ENCODE measurements at regions not wholly inside any gene's neighbourhood (a gene's known extent, or its start where the extent isn't known, plus 50 kb on each side); places are given as distances from the start of the nearest gene placed in this dataset.

DNA sequence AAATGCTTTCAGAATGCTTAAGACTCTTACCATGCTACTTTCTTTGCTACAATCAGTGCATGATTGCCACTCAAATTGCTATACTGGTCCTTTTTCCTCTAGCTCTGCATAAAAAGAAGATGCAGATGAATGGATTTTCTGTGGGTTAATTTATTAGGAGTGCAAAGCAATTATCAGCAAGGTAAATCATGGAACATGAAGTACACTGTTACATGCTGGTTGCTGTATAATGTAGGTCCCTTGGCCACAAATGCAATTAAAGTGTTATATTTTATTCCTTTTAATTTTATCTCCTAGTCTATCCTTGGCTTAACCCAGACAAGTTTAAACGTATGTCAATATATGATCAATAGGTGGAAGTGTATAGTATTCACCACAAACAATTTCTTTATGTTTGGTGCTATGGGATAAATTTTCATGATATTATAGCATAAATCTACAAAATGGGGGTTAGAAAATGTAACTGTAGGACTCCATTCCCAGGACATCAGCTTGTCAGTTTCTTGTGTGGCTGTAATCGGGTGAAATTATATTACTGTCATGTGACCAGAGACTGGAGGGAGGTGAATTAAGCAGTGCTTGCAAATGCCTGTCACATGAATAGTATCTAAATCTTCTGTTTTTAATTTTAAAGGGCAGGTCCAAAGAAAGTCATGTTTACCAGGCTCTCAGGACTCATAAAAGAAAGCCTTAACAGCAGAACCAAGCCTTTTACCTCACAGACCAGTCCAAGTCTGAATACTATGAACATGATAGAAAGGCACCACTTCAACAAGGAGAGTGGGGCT, 176.9 kb upstream of the ID4 start:
- TF ChIP-seq, protein P1, sequence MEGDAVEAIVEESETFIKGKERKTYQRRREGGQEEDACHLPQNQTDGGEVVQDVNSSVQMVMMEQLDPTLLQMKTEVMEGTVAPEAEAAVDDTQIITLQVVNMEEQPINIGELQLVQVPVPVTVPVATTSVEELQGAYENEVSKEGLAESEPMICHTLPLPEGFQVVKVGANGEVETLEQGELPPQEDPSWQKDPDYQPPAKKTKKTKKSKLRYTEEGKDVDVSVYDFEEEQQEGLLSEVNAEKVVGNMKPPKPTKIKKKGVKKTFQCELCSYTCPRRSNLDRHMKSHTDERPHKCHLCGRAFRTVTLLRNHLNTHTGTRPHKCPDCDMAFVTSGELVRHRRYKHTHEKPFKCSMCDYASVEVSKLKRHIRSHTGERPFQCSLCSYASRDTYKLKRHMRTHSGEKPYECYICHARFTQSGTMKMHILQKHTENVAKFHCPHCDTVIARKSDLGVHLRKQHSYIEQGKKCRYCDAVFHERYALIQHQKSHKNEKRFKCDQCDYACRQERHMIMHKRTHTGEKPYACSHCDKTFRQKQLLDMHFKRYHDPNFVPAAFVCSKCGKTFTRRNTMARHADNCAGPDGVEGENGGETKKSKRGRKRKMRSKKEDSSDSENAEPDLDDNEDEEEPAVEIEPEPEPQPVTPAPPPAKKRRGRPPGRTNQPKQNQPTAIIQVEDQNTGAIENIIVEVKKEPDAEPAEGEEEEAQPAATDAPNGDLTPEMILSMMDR (IDR thresholded peaks at IDR 0.05; ENCODE audit: insufficient read depth, low read length, poor library complexity, severe bottlenecking), result no peak
- no peak for TF ChIP-seq EZH2phosphoT487 (conservative IDR thresholded peaks at IDR 0.05; ENCODE audit: low read length)
